Activated T-helper 1 cell treated with Interleukin-2 at 50 U/mL for 16 hours (primary cell): ENCODE measurements at regions not wholly inside any gene's neighbourhood (a gene's known extent, or its start where the extent isn't known, plus 50 kb on each side); places are given as distances from the start of the nearest gene placed in this dataset.

Source experiments
- DNase-seq: peaks from one replicate; pipeline ENCODE4 v3.0.0-alpha.2; 2020; ENCODE audit warnings: low read depth

GRCh38 chr12:93154753-93155480 lies 222.8 kb upstream of the NUDT4 start:
- no peak for DNase-seq

GRCh38 chr12:93156086-93156716 lies 221.5 kb upstream of the NUDT4 start:
- no peak for DNase-seq

GRCh38 chr12:93157279-93157678 lies 220.4 kb upstream of the NUDT4 start:
- no peak for DNase-seq

GRCh38 chr12:93158065-93158843 lies 219.5 kb upstream of the NUDT4 start:
- DNase-seq = no peak

- no peak for DNase-seq
Observed at GRCh38 chr12:93163260-93164036, 214.3 kb upstream of the NUDT4 start.

GRCh38 chr12:93164103-93164880 lies 213.4 kb upstream of the NUDT4 start:
- DNase-seq = no peak

GRCh38 chr12:93165384-93165932 lies 212.3 kb upstream of the NUDT4 start:
- no peak for DNase-seq

GRCh38 chr12:93166541-93167307 lies 211.0 kb upstream of the NUDT4 start:
- no peak for DNase-seq

GRCh38 chr12:93167331-93167730 lies 210.4 kb upstream of the NUDT4 start:
- no peak for DNase-seq

- no peak for DNase-seq
Observed at GRCh38 chr12:93167841-93168492, 209.8 kb upstream of the NUDT4 start.

GRCh38 chr12:93168751-93169150 lies 209.0 kb upstream of the NUDT4 start:
- DNase-seq = no peak

GRCh38 chr12:93169536-93169935 lies 208.2 kb upstream of the NUDT4 start:
- DNase-seq = no peak

GRCh38 chr12:93170928-93171327 lies 206.8 kb upstream of the NUDT4 start:
- DNase-seq = no peak

GRCh38 chr12:93173178-93173957 lies 204.4 kb upstream of the NUDT4 start:
- DNase-seq = no peak

GRCh38 chr12:93174048-93174447 lies 203.7 kb upstream of the NUDT4 start:
- no peak for DNase-seq

- no peak for DNase-seq
Observed at GRCh38 chr12:93174473-93174872, 203.3 kb upstream of the NUDT4 start.

GRCh38 chr12:93176165-93176564 lies 201.6 kb upstream of the NUDT4 start:
- DNase-seq = no peak

- no peak for DNase-seq
Observed at GRCh38 chr12:93176610-93177126, 201.1 kb upstream of the NUDT4 start.
